ENCODE measurements at regions not wholly inside any gene's neighbourhood (a gene's known extent, or its start where the extent isn't known, plus 50 kb on each side); places are given as distances from the start of the nearest gene placed in this dataset.

DNA sequence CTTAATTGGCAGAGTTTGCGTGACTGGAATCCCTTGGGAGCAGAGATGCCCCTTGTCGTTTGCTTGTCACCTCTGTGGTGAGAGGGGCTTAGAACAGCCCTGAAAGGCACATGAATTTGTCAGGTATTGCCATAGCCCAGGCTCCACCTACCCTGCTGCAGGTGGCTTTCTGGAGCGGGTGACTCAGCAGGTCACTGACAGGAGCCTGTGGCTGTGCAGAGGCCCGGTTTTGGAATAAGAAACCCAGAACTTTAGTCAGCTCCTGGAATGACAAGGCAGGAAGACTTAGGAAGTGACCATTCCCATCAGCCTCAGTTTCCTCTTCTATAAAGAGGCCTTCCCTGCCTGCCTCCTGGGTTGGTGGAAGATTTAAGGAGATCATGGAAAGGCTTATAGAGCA lies 539.7 kb downstream of the INSC start:
- intact Hi-C loops (cut with DNase I; ENCODE audit: low total_unique reads) = loop anchor here (10.0 kb wide), 1 partner anchor 960 kb away; no protein-coding TSS in a partner anchor
- Histone ChIP-seq H3K4me1 (peaks cover 9% of the 10 kb centered on the region), H3K9me3 (no peaks in the 10 kb centered on the region), H3K27me3 (no peaks in the 10 kb centered on the region), H3K27ac (no peak overlapping the region), H3K36me3 (ENCODE audit: low read depth, missing control alignments) (no peaks in the 10 kb centered on the region), H3K4me3 (no peak overlapping the region)
- 68 to 75% methylated on average over 4 of the region's 4 CpGs for WGBS, 2 donors
- no peak for TF ChIP-seq POLR2A (IDR thresholded peaks at IDR 0.05)
- TF ChIP-seq, protein P1, sequence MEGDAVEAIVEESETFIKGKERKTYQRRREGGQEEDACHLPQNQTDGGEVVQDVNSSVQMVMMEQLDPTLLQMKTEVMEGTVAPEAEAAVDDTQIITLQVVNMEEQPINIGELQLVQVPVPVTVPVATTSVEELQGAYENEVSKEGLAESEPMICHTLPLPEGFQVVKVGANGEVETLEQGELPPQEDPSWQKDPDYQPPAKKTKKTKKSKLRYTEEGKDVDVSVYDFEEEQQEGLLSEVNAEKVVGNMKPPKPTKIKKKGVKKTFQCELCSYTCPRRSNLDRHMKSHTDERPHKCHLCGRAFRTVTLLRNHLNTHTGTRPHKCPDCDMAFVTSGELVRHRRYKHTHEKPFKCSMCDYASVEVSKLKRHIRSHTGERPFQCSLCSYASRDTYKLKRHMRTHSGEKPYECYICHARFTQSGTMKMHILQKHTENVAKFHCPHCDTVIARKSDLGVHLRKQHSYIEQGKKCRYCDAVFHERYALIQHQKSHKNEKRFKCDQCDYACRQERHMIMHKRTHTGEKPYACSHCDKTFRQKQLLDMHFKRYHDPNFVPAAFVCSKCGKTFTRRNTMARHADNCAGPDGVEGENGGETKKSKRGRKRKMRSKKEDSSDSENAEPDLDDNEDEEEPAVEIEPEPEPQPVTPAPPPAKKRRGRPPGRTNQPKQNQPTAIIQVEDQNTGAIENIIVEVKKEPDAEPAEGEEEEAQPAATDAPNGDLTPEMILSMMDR (IDR thresholded peaks at IDR 0.05) = no peak
- DNase-seq = no peak

DNA sequence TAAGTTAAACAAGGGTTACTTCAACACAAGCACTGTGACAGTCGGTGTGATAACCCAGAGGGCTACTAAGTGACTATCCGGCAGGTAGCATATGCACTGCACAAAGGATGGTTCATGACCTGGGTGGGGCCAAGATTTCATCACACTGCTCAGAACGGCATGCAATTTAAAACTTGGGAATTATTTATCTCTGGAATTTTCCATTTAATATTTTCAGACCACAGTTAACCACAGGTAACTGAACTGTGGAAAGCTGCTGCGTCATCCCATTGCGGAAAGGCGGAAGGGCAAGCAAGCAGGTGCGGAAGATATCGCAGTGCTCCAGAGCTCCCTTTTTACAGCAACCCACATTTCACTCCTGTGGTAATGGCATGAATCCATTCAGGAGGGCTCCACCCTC lies 540.8 kb downstream of the INSC start:
- no peak overlapping the region for H3K27ac ChIP-seq
- no peaks in the 10 kb centered on the region for H3K36me3 ChIP-seq (ENCODE audit: low read depth, missing control alignments)
- intact Hi-C loops (cut with DNase I; ENCODE audit: low total_unique reads) = loop anchor here (10.0 kb wide), 1 partner anchor 959 kb away; no protein-coding TSS in a partner anchor
- TF ChIP-seq POLR2A (IDR thresholded peaks at IDR 0.05) = no peak
- TF ChIP-seq, protein P1 (IDR thresholded peaks at IDR 0.05) = no peak
- H3K27me3 ChIP-seq = no peaks in the 10 kb centered on the region
- no peak overlapping the region for H3K4me3 ChIP-seq
- DNase-seq = no peak
- WGBS, 2 donors = 74 to 85% methylated on average over 8 of the region's 8 CpGs
- H3K4me1 ChIP-seq = peaks cover 7% of the 10 kb centered on the region
- no peaks in the 10 kb centered on the region for H3K9me3 ChIP-seq

DNA sequence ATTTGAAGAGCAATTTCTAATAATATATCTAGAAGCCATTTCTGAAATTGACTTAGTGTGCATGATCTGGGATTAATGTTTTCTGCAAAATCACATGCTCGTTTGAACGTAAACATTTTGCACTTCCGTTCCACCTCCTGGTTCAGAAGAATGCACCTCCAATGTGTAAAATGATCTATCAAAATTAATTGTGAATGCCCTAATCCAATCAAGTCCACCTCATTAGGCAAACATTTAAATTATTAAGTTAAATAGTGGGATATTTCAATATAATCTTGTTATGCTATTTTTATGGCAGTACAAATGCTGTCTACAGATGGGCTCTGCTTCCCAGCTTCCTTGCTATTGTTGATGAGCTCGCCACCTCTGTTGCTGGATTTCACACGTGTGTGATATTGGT lies 542.5 kb downstream of the INSC start:
- H3K27ac ChIP-seq = no peak overlapping the region
- no peak for TF ChIP-seq POLR2A (IDR thresholded peaks at IDR 0.05)
- TF ChIP-seq, protein P1 (IDR thresholded peaks at IDR 0.05) = no peak
- intact Hi-C loops (cut with DNase I; ENCODE audit: low total_unique reads) = loop anchor here (10.0 kb wide), 1 partner anchor 958 kb away; no protein-coding TSS in a partner anchor
- H3K4me1 ChIP-seq = no peaks in the 10 kb centered on the region
- H3K9me3 ChIP-seq = no peaks in the 10 kb centered on the region
- no peaks in the 10 kb centered on the region for H3K36me3 ChIP-seq (ENCODE audit: low read depth, missing control alignments)
- 92 to 93% methylated on average over 5 of the region's 5 CpGs for WGBS, 2 donors
- H3K27me3 ChIP-seq = no peaks in the 10 kb centered on the region
- DNase-seq = no peak
- H3K4me3 ChIP-seq = no peak overlapping the region

DNA sequence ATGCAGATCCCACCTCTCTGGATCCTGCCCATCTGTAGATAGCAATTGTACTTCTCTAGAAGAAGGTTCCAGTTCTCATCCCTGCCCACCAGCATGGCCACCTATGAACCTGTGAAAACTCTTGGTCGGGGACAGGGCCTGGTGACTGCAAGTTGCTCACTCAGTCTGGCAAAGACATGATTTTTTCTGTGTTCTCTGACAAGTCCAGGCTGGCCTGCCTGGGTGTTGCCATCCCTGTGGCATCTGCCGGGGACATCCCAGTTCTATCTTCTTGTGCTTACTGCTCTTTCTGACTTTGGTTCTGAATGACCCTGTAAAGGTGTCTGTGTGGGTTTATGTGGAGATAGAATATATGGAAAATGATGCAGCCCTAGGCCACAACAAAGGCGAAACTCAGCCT lies 545.8 kb downstream of the INSC start:
- peaks cover 14% of the 10 kb centered on the region for H3K4me1 ChIP-seq
- H3K27me3 ChIP-seq = no peaks in the 10 kb centered on the region
- TF ChIP-seq, protein P1 (IDR thresholded peaks at IDR 0.05) = no peak
- TF ChIP-seq POLR2A (IDR thresholded peaks at IDR 0.05) = no peak
- 97 to 100% methylated on average over 2 to 3 of the region's 3 CpGs for WGBS, 2 donors
- DNase-seq = no peak
- H3K4me3 ChIP-seq = no peak overlapping the region
- intact Hi-C loops (cut with DNase I; ENCODE audit: low total_unique reads) = no loop called here
- H3K36me3 ChIP-seq (ENCODE audit: low read depth, missing control alignments) = no peaks in the 10 kb centered on the region
- no peaks in the 10 kb centered on the region for H3K9me3 ChIP-seq
- H3K27ac ChIP-seq = no peak overlapping the region

DNA sequence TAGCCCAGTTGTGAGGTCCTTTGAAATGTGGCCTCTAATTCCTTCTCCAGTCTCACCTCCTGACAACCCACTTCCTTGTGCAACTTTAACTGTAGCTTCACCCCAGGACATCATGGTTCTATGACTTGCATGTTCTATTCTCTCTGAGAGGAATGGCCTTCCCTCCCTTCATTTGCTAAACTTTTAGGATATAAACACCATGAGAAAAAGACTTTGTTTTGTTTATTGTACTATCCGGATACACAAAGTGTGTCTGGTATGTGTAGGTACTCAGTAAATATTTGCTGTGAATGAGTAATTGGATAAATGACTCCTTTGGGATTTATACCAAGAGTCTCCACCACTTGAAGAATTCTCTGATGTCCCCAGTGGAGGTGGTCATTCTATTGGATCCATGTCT lies 547.6 kb downstream of the INSC start:
- Histone ChIP-seq H3K4me3 (no peak overlapping the region), H3K9me3 (no peaks in the 10 kb centered on the region), H3K27ac (no peak overlapping the region), H3K27me3 (no peaks in the 10 kb centered on the region), H3K36me3 (ENCODE audit: low read depth, missing control alignments) (no peaks in the 10 kb centered on the region), H3K4me1 (peaks cover 14% of the 10 kb centered on the region)
- 89 to 92% methylated on average over 1 of the region's 1 CpG for WGBS, 2 donors
- no peak for DNase-seq
- intact Hi-C loops (cut with DNase I; ENCODE audit: low total_unique reads) = no loop called here
- TF ChIP-seq, protein P1 (IDR thresholded peaks at IDR 0.05) = no peak
- no peak for TF ChIP-seq POLR2A (IDR thresholded peaks at IDR 0.05)
